NCI-H82 treated with DMSO at 0.1 percent for 48 hours (cell line): ENCODE measurements at regions not wholly inside any gene's neighbourhood (a gene's known extent, or its start where the extent isn't known, plus 50 kb on each side); places are given as distances from the start of the nearest gene placed in this dataset.

Experiments
- DNase-seq: peaks from one replicate; lab custom pipeline; 2025; ENCODE audit not compliant: unreplicated experiment; lab: John Stamatoyannopoulos, UW

DNA sequence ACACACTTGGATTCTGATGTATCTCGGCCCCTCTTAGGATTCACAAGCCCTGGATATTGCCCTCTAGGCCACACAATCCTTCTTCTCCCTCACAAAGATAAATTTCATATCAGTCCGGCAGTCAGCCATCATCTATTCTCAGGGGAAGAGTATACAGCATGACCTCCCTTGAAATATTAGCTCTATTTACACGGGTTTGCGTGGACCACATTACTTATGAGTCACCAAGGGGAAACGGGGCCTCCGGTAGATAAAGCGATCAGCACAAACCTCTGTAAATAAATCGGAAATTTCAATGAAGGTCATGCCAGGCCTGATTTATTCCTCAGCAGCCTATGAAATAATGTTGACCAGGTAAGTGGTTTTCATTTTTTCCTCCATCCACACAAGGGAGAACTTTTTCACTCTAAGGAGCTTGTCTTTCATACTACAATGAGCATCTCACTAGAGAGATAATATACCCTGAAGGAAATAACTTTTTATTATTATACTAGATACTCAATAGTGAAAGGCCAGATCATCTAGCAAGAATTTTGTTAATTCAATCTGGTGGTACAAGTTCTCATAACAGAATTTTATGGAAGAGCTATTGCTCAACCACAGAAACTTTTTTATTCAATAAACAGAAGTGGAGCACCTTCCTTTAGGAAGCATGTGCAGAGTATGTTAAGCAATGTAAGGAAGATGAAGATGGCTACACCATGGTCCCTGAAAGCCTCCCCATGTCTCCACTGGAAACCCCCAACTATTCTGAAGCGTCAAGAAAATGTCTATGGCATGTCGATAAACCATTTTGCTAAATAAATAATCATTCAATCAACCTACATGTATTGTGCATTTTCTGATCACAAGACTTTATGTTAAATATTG, 125.2 kb upstream of the PIK3C3 start:
- DNase-seq: no peak

DNA sequence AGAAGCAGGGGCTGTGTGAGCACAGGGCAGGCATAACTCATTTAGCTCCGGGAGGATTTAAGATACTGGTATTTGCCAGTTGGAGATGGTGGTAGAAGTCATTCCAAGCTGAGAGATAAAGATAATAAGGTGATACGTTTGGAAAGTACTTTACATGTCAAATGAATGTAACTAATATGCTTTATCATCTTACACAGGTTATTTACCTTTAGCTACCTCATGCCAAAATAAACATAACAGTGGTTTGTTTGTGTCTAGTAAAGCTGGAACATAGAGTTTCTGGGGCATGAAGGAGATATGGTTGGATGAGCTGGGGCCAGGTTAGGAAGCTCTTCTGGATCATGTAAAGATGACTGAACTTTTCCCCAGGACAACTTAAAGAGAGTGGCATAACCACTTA, 126.9 kb upstream of the PIK3C3 start:
- no peak for DNase-seq

- DNase-seq: no peak
These were observed 134.2 kb upstream of the PIK3C3 start for GRCh38 chr18:41820784-41821183.

DNA sequence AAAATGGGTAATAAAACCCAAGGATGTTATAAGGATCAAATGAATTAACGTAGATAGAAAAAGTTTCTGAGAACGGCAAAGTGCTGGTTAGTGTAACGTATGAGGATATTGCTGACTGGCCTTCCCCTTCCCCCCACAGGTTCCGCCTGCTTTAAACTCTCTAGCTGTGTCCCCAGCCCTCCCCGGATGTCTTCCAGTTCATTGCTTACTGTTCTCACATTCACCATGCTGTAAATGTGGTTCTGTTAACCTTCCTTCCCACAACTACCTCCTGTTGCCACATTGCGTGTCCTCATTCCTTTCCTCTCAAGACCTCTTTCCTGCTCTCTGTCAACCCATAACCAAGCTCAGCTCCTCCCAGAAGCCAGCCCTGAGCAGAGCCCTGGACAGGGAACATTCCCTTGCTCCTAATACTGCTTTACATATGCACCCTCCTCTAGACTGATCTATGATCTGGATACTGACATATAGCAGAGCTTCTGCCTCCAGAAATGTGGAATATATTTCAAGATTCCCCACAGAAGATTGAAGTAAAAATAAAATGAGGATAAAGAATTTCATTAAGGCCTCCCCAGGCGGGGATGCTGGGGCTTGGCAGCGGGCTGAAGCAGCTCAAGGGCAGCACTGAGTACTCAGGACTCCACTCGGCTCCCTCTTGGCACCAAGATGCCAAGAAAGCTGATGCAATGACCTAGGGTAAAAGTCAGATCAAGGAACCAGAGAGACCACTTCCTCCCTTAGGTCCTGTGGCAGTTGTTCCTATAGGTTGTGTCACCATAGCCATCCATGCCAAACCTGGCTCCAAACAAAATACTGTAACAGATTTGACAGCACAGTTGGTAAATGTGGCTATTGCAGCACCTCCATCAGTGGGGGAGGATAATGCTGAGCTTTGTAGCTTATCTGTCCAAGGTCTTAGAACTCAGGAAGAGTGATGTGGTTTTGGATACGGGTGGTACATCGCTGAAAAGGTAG, 136.4 kb upstream of the PIK3C3 start:
- DNase-seq: no peak

DNA sequence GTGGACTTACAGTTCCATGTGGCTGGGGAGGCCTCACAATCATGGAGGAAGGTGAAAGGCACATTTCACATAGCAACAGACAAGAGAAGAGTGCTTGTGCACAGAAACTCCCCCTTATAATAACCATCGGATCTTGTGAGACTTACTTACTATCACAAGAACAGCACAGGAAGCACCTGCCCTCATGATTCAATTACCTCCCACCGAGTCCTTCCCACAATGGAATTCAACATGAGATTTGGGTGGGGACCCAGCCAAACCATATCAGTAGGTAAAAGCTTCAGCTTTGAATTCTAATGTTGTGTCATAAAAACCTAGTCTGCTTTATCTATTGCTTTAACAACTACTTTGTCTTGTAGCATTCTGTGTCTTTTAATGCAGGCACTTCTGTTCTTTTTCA, 140.4 kb upstream of the PIK3C3 start:
- no peak for DNase-seq

DNA sequence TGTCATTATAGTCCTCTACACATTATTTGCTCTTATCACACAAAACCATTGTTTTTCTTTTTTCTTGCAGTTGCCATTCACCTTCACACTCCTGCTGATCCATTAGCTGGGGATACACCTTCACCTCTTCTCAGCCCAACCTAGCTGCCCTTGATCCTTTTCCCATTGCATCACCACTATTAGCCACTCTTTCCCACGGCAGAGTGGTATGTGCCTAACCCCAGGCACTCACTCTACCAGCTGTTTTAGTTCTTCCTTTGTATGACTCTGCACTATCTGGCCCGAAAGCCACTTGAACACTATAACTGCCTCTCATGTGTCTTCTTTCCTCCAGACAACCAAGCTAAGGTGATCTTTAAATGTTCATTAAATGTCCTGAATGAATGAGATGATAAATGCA, 145.4 kb upstream of the PIK3C3 start:
- DNase-seq: no peak

DNA sequence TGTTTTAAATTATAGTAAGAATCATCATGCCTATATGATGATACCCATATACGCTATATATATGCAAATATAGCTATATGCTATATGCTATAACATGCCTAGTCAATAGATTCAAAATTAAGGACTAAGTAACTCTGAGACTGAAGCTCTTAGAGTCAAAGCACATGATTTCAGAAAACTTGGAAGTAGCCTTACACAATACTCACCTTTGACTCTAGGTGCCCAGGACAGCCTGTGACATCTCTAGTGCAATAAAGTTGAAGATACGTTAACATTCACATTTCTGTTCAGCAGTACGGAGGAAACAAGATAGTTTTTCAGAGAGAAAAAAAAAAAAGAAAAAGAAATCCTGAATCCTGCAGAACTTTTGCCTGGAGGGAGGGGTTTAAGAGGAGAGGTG, 149.7 kb upstream of the PIK3C3 start:
- no peak for DNase-seq

- DNase-seq: no peak
These were observed 156.2 kb upstream of the PIK3C3 start for GRCh38 chr18:41798879-41799278.

- DNase-seq: no peak
These were observed 164.3 kb upstream of the PIK3C3 start for GRCh38 chr18:41790687-41791086.

DNA sequence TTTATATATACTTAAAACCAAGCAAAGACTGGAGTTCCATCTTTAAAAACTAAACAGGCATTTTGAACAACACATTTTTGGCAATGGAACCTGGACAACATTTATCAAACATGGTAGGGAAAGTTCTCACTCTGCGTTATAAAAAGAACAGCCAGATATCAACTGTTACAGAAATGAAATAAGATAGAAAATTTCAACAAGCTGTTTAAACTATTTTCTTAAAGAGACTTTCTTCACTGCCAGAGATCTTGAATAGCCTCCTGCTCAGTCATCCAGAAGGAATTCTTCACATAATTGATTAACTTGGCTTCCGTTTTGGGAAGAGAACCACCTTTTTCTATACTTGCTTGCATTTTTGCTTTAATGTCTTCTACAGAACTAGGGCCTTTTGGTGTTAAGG, 166.0 kb upstream of the PIK3C3 start:
- DNase-seq: no peak

GRCh38 chr18:41783879-41784278, 171.2 kb upstream of the PIK3C3 start:
- no peak for DNase-seq

DNA sequence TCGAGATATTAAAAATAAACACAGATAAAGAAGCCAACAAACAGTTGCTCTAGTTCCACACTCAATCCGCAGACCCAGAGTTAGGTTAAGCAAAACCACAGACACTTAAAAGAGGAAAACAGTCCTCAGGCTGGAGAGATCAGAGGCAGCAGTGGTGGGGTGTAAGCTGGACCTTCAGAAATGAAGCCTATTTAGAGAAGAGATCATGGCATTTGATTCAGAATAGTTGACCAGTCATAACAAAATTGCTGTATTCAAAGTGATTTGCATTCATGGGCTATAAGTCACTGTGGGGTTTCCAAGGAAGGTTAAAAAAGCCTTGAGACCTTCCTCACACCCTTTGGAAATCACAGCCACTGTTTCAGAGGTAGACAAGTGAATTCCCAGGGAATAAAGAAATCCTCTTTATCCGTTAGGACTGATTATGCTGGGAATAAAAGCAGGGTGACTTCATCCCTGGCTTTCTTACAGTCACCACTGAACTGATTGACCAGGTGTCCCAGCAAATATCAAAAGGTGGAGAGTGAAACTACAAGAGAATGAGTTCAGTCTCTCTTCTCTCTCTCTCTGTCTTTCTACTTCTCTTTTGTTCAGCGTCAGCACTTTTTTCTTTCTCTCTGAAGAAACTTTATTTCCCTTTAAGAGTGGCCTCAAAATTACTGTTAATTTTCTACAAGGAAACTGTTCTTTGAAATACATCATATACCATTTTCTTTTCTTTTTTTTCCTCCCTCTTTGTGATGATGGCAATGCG, 171.8 kb upstream of the PIK3C3 start:
- no peak for DNase-seq

GRCh38 chr18:41771973-41772372, 183.1 kb upstream of the PIK3C3 start:
- DNase-seq: no peak

DNA sequence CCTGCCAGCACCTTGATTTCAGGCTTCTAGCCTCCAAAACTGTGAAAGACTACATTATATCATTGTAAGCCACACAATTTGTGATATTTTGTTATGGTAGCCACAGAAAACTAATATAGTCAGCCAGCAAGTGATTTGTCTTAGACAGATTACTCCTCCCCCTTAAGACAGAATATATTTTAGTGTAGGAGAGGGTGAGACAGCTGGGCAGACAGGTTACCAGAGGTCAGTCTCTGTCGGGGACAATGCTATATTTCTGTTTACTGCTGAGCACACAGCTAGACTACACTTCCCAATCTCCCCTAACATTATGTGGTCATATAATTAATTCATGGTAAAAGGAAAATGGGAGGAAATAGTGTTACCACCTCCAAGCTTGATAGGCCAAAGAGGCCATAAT, 185.8 kb upstream of the PIK3C3 start:
- DNase-seq: no peak

DNA sequence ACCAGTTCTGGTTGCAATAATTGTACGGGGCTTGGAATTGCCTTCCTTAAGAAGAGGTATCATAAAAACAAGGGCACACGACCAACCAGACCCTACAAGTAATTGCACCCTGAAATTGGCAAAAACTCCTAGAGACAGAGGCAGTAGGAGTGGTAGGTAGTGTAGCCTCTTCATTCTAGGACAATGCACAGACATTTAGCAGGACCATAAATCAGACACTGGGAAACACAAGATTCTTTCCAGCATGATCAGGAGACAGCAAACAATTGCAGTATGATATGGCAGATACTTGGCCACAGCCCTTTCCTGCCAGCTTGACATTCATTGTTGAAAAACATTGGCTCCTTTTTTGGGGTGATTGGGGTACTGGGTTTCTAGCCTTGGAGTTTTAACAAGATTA, 186.6 kb upstream of the PIK3C3 start:
- no peak for DNase-seq

GRCh38 chr18:41767960-41768359, 187.1 kb upstream of the PIK3C3 start:
- no peak for DNase-seq

- DNase-seq: no peak
These were observed 189.6 kb upstream of the PIK3C3 start for GRCh38 chr18:41765460-41765859.

DNA sequence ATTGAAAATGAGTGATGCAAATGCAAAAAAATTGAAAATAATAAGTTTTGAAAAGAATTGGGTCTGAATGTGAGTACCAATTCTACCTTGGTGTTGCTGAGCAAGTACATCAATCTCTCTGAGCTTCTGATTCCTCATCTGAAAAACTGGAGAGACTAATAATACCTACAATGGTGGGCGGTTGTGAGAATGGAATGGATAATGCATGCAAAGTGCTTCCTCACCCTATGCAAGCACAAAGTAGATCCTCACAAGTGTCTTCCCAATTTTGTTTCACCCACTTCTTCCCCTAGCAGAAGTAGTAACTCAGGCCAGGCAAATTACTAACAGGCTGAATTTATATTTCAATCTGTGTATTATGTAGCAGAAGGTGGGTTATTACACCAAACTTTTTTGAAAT, 191.7 kb upstream of the PIK3C3 start:
- no peak for DNase-seq

GRCh38 chr18:41761333-41762018, 193.6 kb upstream of the PIK3C3 start:
- DNase-seq: no peak

DNA sequence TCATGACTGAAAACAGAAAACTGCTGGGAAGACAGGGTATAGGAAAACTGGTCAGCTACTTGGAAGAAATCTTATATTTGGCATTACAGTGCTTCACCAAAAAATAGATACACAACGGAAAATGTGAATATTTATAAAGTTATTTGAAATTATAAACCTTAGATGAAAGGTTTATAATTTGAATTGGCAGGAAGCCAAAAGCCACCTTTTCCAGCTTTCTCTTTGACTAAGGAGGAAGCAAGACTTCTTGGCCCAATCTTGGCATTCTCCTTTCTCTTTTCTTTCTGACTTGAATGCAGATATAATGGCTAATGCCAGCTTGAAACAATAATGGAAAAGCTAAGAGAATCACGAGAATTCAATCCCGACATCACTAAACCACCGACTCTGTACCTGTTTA, 196.5 kb upstream of the PIK3C3 start:
- no peak for DNase-seq

- DNase-seq: no peak
These were observed 198.9 kb upstream of the PIK3C3 start for GRCh38 chr18:41756141-41756540.
